Stomach (tissue), 4 donors: ENCODE measurements at regions not wholly inside any gene's neighbourhood (a gene's known extent, or its start where the extent isn't known, plus 50 kb on each side); places are given as distances from the start of the nearest gene placed in this dataset.

Experiments used
- EP300 ChIP-seq: sonication (generic); formaldehyde crosslinking; IDR thresholded peaks from one replicate; pipeline ENCODE4 v1.6.1; 2017; ENCODE audit warnings: antibody characterized with exemption
- POLR2A ChIP-seq, 4 donors: fragments of 450-650 bp; IDR thresholded peaks; one replicate each; pipeline ENCODE4 v1.6.1; 2016; ENCODE audit warnings: antibody characterized with exemption in 4 of 4, control low read depth in 2 of 4, mild to moderate bottlenecking in 1 of 4, moderate library complexity in 1 of 4
- POLR2AphosphoS5 ChIP-seq, 3 donors: sonication (generic); formaldehyde crosslinking; IDR thresholded peaks; one replicate each; pipeline ENCODE4 v1.6.1; 2016; ENCODE audit warnings: antibody characterized with exemption in 3 of 3
- TF ChIP-seq, protein P1 (sequence below), 7 experiments: fragments of 450-650 bp in 4 of 7; fragments of 200-600 bp in 3 of 7; sonication (generic) in 3 of 7; IDR thresholded peaks; one replicate each; pipeline ENCODE4 v1.5.1; 2016 to 2019; ENCODE audit warnings: antibody characterized with exemption in 7 of 7, control low read depth in 2 of 7, mild to moderate bottlenecking in 1 of 7

DNA sequence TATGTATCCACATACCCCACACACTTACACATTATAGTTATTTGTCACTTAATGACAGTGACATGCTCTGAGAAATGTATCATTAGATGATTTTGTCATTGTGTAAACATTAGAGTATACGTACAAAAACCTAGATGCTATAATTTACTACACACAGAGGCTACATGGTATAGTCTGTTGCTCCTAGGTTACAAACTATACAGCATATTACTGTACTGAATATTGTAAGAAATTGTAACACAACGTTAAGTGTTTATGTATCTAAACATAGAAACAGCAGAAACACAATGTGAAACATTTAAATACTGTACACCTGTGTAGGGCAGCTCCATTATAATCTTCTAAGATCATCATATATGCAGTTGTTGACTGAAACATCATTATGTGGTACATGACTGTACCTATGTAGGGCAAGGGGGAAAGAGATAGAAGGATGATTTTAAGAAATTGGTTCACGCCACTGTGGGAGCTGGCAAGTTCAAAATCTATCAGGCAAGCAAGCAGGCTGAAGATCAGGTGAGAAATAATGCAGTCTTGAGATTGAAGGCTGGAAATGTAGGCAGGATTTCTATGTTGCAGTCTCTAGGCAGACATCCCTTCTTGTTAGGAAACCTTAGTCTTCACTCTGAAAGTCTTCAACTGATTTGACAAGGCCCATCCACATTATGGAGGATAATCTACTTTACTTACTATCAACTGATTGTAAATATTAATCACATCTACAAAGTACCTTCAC is 78.0 kb upstream of the CPEB2 start:
- TF ChIP-seq, protein P1, sequence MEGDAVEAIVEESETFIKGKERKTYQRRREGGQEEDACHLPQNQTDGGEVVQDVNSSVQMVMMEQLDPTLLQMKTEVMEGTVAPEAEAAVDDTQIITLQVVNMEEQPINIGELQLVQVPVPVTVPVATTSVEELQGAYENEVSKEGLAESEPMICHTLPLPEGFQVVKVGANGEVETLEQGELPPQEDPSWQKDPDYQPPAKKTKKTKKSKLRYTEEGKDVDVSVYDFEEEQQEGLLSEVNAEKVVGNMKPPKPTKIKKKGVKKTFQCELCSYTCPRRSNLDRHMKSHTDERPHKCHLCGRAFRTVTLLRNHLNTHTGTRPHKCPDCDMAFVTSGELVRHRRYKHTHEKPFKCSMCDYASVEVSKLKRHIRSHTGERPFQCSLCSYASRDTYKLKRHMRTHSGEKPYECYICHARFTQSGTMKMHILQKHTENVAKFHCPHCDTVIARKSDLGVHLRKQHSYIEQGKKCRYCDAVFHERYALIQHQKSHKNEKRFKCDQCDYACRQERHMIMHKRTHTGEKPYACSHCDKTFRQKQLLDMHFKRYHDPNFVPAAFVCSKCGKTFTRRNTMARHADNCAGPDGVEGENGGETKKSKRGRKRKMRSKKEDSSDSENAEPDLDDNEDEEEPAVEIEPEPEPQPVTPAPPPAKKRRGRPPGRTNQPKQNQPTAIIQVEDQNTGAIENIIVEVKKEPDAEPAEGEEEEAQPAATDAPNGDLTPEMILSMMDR (IDR thresholded peaks at IDR 0.05): no peak
- TF ChIP-seq POLR2A (IDR thresholded peaks at IDR 0.05): no peak
- no peak for TF ChIP-seq EP300
- TF ChIP-seq POLR2AphosphoS5 (IDR thresholded peaks at IDR 0.05): no peak
